Activated T-cell treated with anti-CD3 and anti-CD28 coated beads, Interleukin-2, amount 50 U/mL, for 1 hour (primary cell): ENCODE measurements at regions not wholly inside any gene's neighbourhood (a gene's known extent, or its start where the extent isn't known, plus 50 kb on each side); places are given as distances from the start of the nearest gene placed in this dataset.
A peak's percentile ranks its signal among the peaks of the same experiment; 100 is the strongest.
"Not testable (repeated sequence)": the region's sequence is repeated elsewhere in the genome, so short reads cannot be mapped to it uniquely, and the experiment has no call there.

Source experiments
- DNase-seq: peaks from one replicate; pipeline ENCODE4 v3.0.0-alpha.2; 2020

DNA sequence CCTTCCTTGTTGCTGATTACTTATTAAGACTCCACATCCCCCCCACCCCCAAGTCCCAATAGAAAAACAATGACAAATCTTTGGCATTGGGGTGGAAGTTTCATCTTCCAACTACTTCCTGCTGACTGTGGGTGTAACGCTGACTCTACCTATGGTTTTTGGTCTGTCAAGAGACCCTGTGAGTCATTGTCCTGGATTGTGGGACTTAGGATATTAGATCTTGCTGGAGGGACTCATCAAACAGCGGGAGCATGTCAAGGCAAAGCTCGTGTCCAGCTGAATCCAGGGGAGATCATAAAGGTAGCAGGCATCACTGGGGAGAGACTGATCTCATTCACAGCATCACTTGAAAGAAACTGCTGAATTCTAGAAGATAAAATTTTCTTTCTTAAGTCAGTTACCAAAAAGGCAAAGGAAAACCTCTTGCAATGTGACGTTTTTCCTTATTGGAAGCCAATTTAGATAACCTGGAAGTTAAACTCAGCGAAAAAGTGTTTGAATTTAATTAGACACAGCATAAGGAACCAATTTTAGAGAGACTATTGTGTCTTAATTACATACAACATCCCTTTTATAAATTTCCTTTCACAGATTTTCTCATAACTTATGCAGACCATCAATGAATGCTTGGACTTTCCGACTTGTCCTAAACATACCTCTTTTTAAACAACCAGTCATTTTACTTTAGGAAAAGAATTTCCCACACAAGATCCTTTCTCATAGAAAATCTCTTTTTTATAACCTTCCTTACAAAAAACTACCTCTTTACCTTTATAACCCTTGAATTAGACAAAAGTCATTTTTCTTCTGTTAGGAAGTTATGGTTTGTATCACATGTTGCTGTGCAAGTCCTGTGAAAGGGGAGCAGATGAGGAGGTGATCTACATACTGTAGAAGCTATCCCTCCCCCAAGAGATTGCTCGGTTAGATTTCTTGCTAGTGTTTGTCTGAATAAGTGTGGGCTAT, 94.6 kb upstream of the SCAF11 start:
- DNase-seq, result no peak

DNA sequence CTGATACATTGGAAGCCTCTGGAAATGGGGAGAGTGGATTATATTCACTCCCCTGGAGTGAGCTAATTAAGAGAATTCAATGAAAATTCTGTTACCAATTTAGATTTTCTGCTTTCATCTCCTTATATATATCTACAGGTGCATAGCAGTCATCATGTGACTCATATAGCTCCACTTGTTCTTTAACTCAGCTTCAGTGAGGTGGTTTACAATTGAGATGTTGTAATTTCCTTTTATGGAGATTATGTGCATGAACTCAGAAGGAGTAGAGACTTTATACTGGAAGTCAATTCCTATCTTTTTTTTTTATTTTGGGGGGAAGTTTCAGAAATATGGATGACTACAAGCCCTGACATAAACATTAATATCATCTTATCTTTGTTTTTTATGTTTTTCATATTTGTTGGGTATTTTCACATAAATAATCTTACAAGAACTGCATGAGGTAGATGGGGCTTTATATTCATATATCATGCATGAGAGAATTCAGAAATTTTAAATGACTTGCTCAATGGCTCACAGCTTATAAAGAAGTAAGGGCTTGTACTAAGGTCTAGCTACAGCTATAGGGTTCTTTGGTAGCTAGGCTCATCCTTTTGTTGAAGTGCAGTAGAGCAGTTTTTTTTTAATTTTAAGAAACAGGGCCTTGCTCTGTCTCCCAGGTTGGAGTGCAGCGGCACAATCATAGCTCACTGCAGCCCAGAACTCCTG, 92.3 kb upstream of the SCAF11 start:
- no peak for DNase-seq

DNA sequence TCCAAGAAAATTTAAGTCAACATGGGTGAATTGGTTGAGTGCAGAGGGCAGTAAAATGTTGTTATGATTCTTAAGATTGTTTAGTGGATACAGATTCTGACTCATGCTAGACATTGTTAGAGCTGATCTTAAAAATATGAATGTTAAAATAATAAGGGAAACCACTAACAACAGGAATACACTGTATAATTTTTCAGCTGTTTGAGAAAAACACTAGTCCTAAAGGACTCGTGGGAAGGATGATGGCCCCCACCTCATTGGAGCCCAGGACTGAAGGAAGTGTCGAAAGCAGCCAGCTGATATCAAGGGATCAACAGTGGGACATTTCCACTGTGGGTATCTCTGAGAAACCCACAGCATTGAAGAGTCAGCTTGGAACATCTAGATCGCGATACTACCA, 82.9 kb upstream of the SCAF11 start:
- DNase-seq, result no peak

DNA sequence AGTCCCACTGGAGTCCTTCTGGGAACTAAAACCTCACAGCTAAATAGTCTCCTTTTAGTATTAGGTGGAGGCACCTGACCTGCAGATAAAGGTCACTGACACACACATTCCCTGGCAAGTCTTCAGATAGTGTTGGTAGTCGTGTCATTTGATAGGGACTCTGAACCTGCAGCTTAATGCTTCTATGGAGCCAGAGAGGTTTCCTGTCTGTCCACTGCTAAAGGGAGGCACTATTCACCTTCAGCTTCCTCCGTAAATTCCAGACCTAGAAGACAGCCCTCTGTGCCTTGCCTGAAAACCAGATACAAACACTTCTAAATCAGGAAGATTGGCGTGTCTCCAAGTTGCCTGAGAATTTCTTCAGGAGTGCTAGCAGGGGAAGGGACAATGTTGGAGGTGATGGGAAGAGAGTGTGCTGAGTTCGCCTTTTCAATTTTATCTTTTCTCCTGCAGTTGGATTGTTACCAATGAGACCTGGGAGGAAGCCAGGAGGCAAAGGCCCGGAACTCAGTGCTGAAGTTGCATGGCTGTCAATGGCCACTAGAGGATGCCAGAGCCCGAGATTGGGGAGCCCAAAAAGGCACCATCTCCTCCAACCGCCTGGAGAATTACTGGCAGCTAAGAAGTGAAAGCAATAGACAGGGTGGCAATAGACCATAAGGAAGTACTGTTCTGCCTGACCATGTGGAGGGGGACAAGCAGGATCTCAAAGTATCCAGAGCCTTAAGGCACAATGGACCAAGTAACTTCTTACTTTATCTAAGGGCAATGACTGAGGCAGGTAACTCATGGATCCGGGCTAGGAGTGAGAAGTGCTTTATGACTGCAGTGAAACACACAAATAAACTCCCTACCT, 81.6 kb upstream of the SCAF11 start:
- DNase-seq, result peak; percentile 65

DNA sequence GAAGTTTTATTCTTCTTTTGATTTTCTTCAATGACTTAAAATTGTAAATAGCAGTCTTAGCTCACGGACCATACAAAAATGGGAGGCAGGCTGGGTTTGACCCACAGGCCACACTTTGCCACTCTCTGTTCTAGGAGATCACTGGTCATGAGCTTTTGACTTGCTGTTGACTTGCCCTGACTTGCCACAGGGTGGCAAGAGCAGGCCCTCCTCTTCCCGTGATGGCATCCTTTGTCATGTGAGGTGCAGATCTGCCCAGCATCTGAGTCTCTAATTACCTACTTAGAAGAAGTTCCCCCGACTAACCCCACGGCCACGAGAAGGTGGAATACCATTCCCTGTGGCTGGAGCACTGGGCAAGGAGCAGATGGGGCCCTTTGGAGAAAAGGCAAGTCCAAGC, 81.0 kb upstream of the SCAF11 start:
- DNase-seq, result no peak

DNA sequence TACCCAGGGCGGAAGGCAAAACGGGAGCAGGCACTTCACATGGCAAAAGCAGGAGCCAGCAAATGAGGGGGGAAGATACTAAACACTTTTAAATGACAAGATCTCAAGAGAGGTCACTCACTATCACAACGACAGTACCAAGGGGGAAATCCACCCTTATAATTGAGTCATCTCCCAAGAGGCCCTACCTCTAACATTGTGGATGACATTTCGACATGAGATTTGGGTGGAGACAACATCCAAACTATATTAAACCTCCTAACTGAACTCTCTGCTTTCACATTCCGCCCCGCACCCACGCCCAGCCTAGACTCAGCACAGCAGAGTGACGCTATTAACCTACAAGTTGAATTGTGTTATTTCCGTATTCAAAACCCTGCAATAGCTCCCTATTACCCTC, 76.7 kb upstream of the SCAF11 start:
- no peak for DNase-seq

DNA sequence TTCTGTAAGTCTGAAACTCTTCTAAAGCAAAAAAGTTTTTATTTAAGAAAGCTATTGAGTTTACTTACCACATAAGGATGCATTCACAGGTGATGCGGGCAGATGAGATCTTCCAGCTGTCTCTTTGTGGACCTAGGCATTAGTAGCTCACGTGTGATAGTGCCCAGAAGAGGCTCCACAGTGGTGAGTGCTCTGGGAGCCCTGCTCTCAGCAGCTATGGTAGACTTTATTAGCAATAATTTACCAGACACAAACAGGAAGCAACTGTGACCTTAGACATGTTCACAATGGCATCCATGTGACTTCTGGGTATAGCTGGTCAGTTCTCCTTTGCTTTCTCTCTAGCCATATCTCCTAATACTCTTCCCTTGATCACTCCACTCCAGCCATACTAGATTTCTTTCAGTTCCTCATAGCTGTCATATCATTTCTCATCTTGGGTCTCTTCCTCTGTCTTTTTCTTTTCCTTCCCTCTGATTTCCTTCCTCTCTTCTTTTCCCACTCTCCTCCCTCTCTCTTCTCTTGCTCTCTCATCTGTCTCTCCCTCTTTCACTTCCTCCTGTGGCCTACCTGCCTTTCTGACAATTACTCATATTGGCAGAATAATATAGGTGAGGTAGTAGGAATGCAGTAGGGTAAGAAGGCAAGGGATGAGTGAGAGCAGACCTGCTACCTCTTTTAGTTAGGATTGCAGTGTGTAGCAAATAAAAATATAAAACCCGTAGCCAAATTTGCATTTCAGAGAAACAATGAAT, 75.2 kb upstream of the SCAF11 start:
- DNase-seq, result no peak

DNA sequence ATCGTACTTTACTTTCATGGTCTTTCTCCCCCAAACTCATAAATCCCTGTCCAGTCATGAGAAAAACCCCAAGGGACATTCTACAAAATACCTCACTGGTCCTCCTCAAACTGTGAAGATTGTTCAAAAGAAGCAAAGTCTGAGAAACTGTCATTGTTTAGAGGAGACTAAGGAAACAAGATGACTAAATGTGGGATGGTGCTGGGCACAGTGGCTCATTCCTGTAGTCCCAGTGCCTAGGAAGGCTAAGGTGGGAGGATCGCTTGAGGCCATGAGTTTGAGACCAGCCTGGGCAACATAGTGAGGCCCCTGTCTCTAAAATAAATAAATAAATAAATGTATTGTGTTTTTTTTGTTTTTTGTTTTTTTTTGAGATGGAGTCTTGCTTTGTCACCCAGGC, 74.2 kb upstream of the SCAF11 start:
- no peak for DNase-seq

DNA sequence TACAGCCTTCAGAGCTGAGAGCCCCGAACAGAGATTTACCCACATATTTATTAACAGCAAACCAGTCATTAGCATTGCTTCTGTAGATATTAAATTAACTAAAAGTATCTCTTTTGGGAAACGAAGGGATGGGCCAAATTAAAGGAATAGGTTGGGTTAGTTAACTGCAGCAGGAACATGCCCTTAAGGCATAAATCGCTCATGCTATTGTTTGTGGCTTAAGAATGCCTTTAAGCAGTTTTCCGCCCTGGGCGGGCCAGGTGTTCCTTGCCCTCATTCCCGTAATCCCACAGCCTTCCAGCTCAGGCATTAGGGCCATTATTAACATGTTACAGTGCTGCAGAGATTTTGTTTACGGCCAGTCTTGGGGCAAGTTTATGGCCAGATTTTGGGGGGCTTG, 68.3 kb upstream of the SCAF11 start:
- not testable (repeated sequence) for DNase-seq

DNA sequence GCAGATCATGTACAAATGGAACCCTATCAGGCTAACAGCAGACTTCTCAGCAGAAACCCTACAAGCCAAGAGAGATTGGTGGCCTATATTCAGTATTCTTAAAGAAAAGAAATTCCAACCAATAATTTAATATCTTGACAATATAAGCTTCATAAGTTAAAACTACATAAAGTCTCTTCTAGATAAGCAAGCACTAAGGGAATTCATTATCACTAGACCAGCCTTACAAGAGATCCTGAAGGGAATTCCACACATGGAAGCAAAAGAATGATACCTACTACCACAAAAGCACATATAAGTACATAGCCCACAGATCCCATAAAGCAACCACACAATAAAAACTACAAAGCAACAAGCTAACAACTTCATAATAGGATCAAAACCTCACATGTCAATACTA, 60.4 kb upstream of the SCAF11 start:
- no peak for DNase-seq

DNA sequence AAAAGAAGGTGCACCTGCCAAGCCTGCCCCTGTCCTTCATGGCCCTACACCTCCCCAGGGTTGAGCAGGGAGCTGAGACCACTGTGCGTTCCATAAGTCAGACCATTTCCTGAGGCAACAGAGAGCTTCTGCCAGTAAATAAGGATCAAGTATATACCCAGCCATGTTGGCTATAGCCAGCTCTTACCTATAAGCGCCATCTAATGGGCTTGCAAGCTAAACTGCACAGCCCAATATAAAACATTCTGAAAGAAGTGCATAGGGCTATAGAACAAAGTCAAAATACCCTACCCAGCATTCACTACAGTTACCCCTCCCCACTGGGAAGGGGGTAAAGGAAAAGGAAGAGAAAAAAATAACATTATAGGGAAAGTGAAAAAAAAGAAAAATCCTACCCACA, 59.3 kb upstream of the SCAF11 start:
- no peak for DNase-seq

DNA sequence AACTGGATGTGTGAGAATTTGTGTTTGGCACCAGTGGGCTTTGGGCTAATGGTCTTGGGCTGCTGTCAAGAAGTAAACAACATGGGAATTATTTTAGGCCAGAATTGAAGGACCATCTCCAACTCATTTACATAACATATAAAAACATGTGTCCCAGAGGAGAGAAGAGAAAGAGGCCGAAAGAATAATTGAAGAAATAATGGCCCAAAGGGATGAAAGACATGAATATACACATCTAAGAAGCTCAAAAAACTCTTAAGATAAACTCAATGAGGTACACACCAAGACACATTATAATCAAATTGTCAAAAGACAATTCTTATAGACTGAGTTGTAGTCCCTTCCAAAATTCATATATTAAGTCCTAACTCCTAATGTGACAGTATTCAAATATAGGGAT, 56.1 kb upstream of the SCAF11 start:
- no peak for DNase-seq

DNA sequence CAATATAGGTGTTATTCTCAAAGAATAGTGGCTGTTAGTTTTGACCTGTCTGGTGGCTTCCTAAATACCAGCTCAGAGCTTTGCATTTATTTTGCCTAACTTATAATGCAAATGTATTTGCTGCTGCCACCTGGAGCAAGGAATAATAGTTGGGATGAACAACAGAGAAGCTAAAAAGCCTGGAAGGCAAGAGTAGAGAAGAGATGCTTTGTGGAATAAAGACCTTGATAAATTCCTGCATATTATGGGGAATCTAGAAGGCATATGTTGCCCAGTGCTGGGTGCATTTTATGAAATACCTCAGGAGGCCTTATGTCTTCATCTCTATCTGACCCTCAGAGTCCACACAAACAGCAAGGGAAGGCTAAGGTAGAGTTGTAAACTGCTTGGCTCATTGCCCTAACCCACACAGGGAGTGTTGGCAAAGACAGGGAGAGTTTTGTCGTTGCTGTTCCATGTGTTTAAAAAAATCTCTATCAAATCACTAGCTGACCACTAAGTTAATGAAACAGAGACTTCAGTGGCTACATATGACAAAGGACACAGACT, 53.7 kb upstream of the SCAF11 start:
- no peak for DNase-seq
